ENCODE measurements at regions not wholly inside any gene's neighbourhood (a gene's known extent, or its start where the extent isn't known, plus 50 kb on each side); places are given as distances from the start of the nearest gene placed in this dataset.

- TF ChIP-seq, protein P1, sequence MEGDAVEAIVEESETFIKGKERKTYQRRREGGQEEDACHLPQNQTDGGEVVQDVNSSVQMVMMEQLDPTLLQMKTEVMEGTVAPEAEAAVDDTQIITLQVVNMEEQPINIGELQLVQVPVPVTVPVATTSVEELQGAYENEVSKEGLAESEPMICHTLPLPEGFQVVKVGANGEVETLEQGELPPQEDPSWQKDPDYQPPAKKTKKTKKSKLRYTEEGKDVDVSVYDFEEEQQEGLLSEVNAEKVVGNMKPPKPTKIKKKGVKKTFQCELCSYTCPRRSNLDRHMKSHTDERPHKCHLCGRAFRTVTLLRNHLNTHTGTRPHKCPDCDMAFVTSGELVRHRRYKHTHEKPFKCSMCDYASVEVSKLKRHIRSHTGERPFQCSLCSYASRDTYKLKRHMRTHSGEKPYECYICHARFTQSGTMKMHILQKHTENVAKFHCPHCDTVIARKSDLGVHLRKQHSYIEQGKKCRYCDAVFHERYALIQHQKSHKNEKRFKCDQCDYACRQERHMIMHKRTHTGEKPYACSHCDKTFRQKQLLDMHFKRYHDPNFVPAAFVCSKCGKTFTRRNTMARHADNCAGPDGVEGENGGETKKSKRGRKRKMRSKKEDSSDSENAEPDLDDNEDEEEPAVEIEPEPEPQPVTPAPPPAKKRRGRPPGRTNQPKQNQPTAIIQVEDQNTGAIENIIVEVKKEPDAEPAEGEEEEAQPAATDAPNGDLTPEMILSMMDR (IDR thresholded peaks at IDR 0.05): no peak
- TF ChIP-seq EP300 (IDR thresholded peaks at IDR 0.05) (no peak), POLR2A (IDR thresholded peaks at IDR 0.05) (no peak)
Observed at GRCh38 chr6:135707426-135707825, 144.1 kb upstream of the PDE7B start.
